H1 (cell line): ENCODE measurements at regions not wholly inside any gene's neighbourhood (a gene's known extent, or its start where the extent isn't known, plus 50 kb on each side); places are given as distances from the start of the nearest gene placed in this dataset.

ENCODE experiments used
- RNF2 ChIP-seq: fragments of 200-900, 300-1000 bp; sonication (generic); IDR thresholded peaks from 2 replicates; pipeline ENCODE4 v1.7.1; 2016; ENCODE audit warnings: borderline replicate concordance, low read depth, mild to moderate bottlenecking, antibody characterized with exemption, low read length; ENCODE audit not compliant: poor library complexity, severe bottlenecking; ENCODE audit errors: missing control alignments
- SP1 ChIP-seq: IDR thresholded peaks from 2 replicates; pipeline ENCODE4 v1.6.1; 2011; ENCODE audit warnings: low read depth, low read length

GRCh38 chr1:30402031-30402430 lies 321.4 kb downstream of the MATN1 start (continued):
- TF ChIP-seq RNF2 (no peak), SP1 (no peak)
